ENCODE measurements at regions not wholly inside any gene's neighbourhood (a gene's known extent, or its start where the extent isn't known, plus 50 kb on each side); places are given as distances from the start of the nearest gene placed in this dataset.
A peak's percentile ranks its signal among the peaks of the same experiment; 100 is the strongest.

DNA sequence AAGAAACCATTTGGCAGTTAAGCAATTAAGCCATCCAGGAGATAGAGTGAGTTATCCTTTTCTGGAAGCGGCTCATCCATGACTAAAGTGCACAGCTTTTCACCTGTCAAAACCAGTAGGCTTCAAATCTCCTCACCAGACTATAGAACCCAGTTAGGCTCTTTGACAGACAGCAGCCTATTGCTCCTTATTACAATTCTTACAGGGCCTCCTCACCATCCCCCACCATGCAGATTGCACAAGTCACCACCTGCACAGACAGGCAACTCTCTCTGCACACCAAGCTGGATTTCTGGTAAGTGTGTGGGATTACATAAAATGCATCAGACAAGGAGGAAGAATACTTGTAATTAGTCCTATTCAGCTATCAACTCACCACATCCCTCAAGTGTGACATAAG lies 301.6 kb downstream of the SNX13 start:
- peak; percentile 23 for DNase-seq
- no peaks in the 10 kb centered on the region for H3K27me3 ChIP-seq
- no peak overlapping the region for H3K4me3 ChIP-seq (ENCODE audit: low read depth, low read length)
- no peaks in the 10 kb centered on the region; the same call in 1 of the 2 replicates for H3K4me1 ChIP-seq
- H3K9me3 ChIP-seq, result no peaks in the 10 kb centered on the region
- no peaks in the 10 kb centered on the region for H3K36me3 ChIP-seq
- TF ChIP-seq CTCF (IDR thresholded peaks at IDR 0.05; ENCODE audit: low read depth, low read length), result no peak

- H3K36me3 ChIP-seq, result no peaks in the 10 kb centered on the region
- H3K4me1 ChIP-seq, result no peaks in the 10 kb centered on the region; the same call in 1 of the 2 replicates
- DNase-seq, result peak; percentile 50
- no peaks in the 10 kb centered on the region for H3K9me3 ChIP-seq
- no peaks in the 10 kb centered on the region for H3K27me3 ChIP-seq
- H3K4me3 ChIP-seq (ENCODE audit: low read depth, low read length), result no peak overlapping the region
- peak; percentile 81 for TF ChIP-seq CTCF (IDR thresholded peaks at IDR 0.05; ENCODE audit: low read depth, low read length)
These were observed 299.4 kb downstream of the SNX13 start for GRCh38 chr7:17640730-17641377.

- TF ChIP-seq CTCF (IDR thresholded peaks at IDR 0.05; ENCODE audit: low read depth, low read length), result no peak
- H3K27me3 ChIP-seq, result no peaks in the 10 kb centered on the region; the same call in 1 of the 2 replicates
- H3K9me3 ChIP-seq, result no peaks in the 10 kb centered on the region
- H3K4me1 ChIP-seq, result no peaks in the 10 kb centered on the region; the same call in 1 of the 2 replicates
- H3K36me3 ChIP-seq, result no peaks in the 10 kb centered on the region
- DNase-seq, result no peak
- H3K4me3 ChIP-seq (ENCODE audit: low read depth, low read length), result no peak overlapping the region
These were observed 294.8 kb downstream of the SNX13 start for GRCh38 chr7:17645500-17645899.

- DNase-seq, result no peak
- Histone ChIP-seq H3K4me1 (no peaks in the 10 kb centered on the region), H3K27me3 (no peaks in the 10 kb centered on the region; the same call in 1 of the 2 replicates), H3K4me3 (ENCODE audit: low read depth, low read length) (no peak overlapping the region), H3K36me3 (no peaks in the 10 kb centered on the region), H3K9me3 (no peaks in the 10 kb centered on the region)
- peak; percentile 40 for TF ChIP-seq CTCF (IDR thresholded peaks at IDR 0.05; ENCODE audit: low read depth, low read length)
These were observed 293.9 kb downstream of the SNX13 start for GRCh38 chr7:17646253-17646956.

DNA sequence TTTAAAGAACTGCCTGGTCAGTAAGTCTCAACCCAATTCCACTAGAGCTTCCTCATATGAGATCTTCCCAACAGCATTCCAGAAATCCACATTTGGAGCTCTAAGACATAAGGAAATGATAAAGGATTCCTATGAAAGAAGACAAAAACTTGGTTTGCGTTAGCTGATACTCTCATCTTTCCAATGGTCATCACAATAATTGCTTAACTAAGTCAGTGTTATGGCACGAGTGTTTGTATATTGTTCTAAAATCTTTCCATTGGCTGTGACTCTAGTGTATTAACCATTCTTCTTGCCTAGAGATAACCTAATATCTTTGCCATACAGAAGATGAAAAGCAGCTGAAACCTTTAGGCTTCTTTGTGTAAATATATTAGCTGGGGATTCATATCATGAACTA lies 289.0 kb downstream of the SNX13 start:
- no peak for DNase-seq
- no peak for TF ChIP-seq CTCF (IDR thresholded peaks at IDR 0.05; ENCODE audit: low read depth, low read length)
- H3K36me3 ChIP-seq, result no peaks in the 10 kb centered on the region
- H3K4me3 ChIP-seq (ENCODE audit: low read depth, low read length), result no peak overlapping the region
- H3K27me3 ChIP-seq, result peaks cover 11% of the 10 kb centered on the region
- H3K9me3 ChIP-seq, result no peaks in the 10 kb centered on the region
- H3K4me1 ChIP-seq, result no peaks in the 10 kb centered on the region

- Histone ChIP-seq H3K9me3 (no peaks in the 10 kb centered on the region), H3K4me3 (ENCODE audit: low read depth, low read length) (no peak overlapping the region), H3K36me3 (no peaks in the 10 kb centered on the region), H3K4me1 (no peaks in the 10 kb centered on the region), H3K27me3 (peaks cover 11% of the 10 kb centered on the region)
- no peak for TF ChIP-seq CTCF (IDR thresholded peaks at IDR 0.05; ENCODE audit: low read depth, low read length)
- DNase-seq, result no peak
These were observed 288.4 kb downstream of the SNX13 start for GRCh38 chr7:17651863-17652385.
